Adipocyte (in vitro differentiated cells): ENCODE measurements at regions not wholly inside any gene's neighbourhood (a gene's known extent, or its start where the extent isn't known, plus 50 kb on each side); places are given as distances from the start of the nearest gene placed in this dataset.

Experiments used
- DNase-seq: peaks from one replicate; pipeline ENCODE4 v3.0.0-alpha.2; 2015; ENCODE audit warnings: low read depth
- H3K27me3 ChIP-seq: replicated peaks from 2 replicates; pipeline ENCODE4 v1.7.0; 2013; ENCODE audit warnings: mild to moderate bottlenecking, low read length, moderate library complexity; ENCODE audit not compliant: control insufficient read depth, insufficient read depth
- H3K36me3 ChIP-seq: 2 replicates; pipeline ENCODE4 v1.7.0; 2013; ENCODE audit warnings: low read length, mild to moderate bottlenecking, moderate library complexity; ENCODE audit not compliant: control insufficient read depth, insufficient read depth, severe bottlenecking
- H3K4me1 ChIP-seq: 2 replicates; pipeline ENCODE4 v1.7.0; 2013; ENCODE audit warnings: mild to moderate bottlenecking, low read length, moderate library complexity; ENCODE audit not compliant: control insufficient read depth, insufficient read depth
- H3K4me3 ChIP-seq: 2 replicates; pipeline ENCODE4 v1.7.0; 2013; ENCODE audit warnings: mild to moderate bottlenecking, low read length, moderate library complexity
- H3K9ac ChIP-seq: 2 replicates; pipeline ENCODE4 v1.7.0; 2013; ENCODE audit warnings: mild to moderate bottlenecking, low read length, moderate library complexity
- H3K9me3 ChIP-seq: 2 replicates; pipeline ENCODE4 v1.7.0; 2013; ENCODE audit warnings: mild to moderate bottlenecking, low read length, moderate library complexity; ENCODE audit not compliant: control insufficient read depth

GRCh38 chr16:87085441-87085840 is 231.8 kb downstream of the C16orf95 start:
- H3K9me3 ChIP-seq: peaks cover 42% of the 10 kb centered on the region
- H3K4me1 ChIP-seq: no peaks in the 10 kb centered on the region
- H3K36me3 ChIP-seq: no peaks in the 10 kb centered on the region
- no peak overlapping the region for H3K4me3 ChIP-seq
- H3K9ac ChIP-seq: no peak overlapping the region
- DNase-seq: no peak
- no peaks in the 10 kb centered on the region for H3K27me3 ChIP-seq

GRCh38 chr16:87086156-87086555 is 231.0 kb downstream of the C16orf95 start:
- DNase-seq: peak; percentile 51
- H3K9ac ChIP-seq: no peak overlapping the region
- no peaks in the 10 kb centered on the region for H3K4me1 ChIP-seq
- H3K27me3 ChIP-seq: no peaks in the 10 kb centered on the region
- no peak overlapping the region for H3K4me3 ChIP-seq
- peaks cover 35% of the 10 kb centered on the region for H3K9me3 ChIP-seq
- H3K36me3 ChIP-seq: no peaks in the 10 kb centered on the region

GRCh38 chr16:87086575-87086974 is 230.6 kb downstream of the C16orf95 start:
- H3K4me1 ChIP-seq: no peaks in the 10 kb centered on the region
- DNase-seq: peak; percentile 19
- H3K9ac ChIP-seq: no peak overlapping the region
- H3K9me3 ChIP-seq: peaks cover 31% of the 10 kb centered on the region
- no peak overlapping the region for H3K4me3 ChIP-seq
- no peaks in the 10 kb centered on the region for H3K27me3 ChIP-seq
- H3K36me3 ChIP-seq: no peaks in the 10 kb centered on the region

DNA sequence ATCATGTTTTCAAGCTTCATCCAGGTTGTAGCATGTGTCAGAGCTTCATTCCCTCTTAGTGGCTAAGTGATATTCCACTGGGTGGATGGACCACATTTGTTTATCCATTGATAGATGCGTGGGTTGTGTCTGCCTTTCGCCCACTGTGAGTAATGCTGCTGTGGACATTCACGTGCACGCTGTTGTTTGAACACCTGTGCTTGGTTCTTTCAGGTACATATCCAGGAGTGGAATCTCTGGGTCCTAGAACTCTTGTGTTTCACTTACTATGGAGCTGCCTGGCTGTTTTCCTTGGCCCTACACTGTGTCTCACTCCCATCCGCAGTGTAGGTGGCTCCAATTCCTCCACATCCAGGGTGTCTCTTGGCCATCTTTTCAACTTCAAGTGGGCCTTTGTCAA is 224.2 kb downstream of the C16orf95 start:
- no peak for DNase-seq
- no peaks in the 10 kb centered on the region for H3K9me3 ChIP-seq

GRCh38 chr16:87093804-87094555 is 223.2 kb downstream of the C16orf95 start:
- Histone ChIP-seq H3K4me3 (no peak overlapping the region), H3K36me3 (no peaks in the 10 kb centered on the region), H3K4me1 (no peaks in the 10 kb centered on the region), H3K27me3 (peaks cover 54% of the 10 kb centered on the region), H3K9me3 (no peaks in the 10 kb centered on the region), H3K9ac (no peak overlapping the region)
- DNase-seq: no peak

More for the DNA sequence above, 224.2 kb downstream of the C16orf95 start:
- H3K4me3 ChIP-seq: no peak overlapping the region
- H3K27me3 ChIP-seq: peaks cover 43% of the 10 kb centered on the region
- no peak overlapping the region for H3K9ac ChIP-seq
- H3K4me1 ChIP-seq: no peaks in the 10 kb centered on the region
- no peaks in the 10 kb centered on the region for H3K36me3 ChIP-seq

GRCh38 chr16:87094556-87094865 is 222.7 kb downstream of the C16orf95 start:
- DNase-seq: no peak
- peaks cover 59% of the 10 kb centered on the region for H3K27me3 ChIP-seq
- no peak overlapping the region for H3K9ac ChIP-seq
- no peak overlapping the region for H3K4me3 ChIP-seq
- H3K4me1 ChIP-seq: no peaks in the 10 kb centered on the region
- no peaks in the 10 kb centered on the region for H3K36me3 ChIP-seq
- no peaks in the 10 kb centered on the region for H3K9me3 ChIP-seq

DNA sequence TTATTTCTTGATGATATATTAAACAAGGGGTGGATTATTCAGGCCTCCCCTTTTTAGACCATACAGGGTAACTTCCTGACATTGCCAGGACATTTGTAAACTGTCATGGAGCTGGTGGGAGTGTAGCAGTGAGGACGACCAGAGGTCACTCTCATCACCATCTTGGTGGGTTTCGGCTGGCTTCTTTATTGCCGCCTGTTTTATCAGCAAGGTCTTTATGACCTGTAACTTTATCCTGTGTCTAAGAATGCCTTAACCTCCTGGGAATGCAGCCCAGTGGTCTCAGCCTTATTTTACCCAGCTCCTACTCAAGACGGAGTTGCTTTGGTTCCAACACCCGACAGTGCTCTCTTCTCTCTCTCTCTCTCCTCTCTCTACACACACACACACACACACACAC is 221.9 kb downstream of the C16orf95 start:
- DNase-seq: no peak
- Histone ChIP-seq H3K36me3 (no peaks in the 10 kb centered on the region), H3K9me3 (no peaks in the 10 kb centered on the region), H3K4me3 (no peak overlapping the region), H3K9ac (no peak overlapping the region), H3K4me1 (no peaks in the 10 kb centered on the region), H3K27me3 (peaks cover 66% of the 10 kb centered on the region)

DNA sequence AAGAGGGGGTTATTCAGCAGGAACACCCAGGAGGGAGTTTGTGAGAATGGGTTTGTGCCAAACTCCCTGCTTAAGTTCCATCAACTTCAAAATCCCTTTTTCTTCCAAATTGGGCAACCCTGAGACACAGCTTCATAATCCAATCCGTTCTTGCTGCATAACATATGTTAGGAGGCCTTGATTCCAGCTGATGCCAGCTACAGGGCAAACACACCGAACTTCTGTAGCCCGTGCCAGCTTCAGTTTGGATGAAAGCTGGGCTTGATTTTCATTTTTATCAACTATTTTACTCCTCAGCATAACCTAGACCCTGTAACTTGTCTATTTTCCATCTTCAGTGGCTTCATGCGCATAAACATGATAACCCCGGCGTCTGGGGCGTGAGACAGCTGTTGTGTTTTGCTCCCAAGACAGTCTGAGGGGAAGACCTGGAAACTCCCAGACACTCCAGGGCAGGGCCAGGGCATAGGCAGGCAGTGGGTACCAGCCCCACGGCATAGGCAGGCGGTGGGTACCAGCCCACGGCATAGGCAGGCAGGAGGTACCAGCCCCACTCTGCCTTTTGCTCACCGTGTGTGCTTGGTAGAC is 220.4 kb downstream of the C16orf95 start:
- peaks cover 8% of the 10 kb centered on the region for H3K4me1 ChIP-seq
- H3K4me3 ChIP-seq: no peak overlapping the region
- H3K36me3 ChIP-seq: no peaks in the 10 kb centered on the region
- no peak for DNase-seq
- H3K9me3 ChIP-seq: no peaks in the 10 kb centered on the region
- no peak overlapping the region for H3K9ac ChIP-seq
- H3K27me3 ChIP-seq: peaks cover 66% of the 10 kb centered on the region

- Histone ChIP-seq H3K36me3 (no peaks in the 10 kb centered on the region), H3K4me3 (no peak overlapping the region), H3K9ac (no peak overlapping the region), H3K4me1 (peaks cover 16% of the 10 kb centered on the region), H3K9me3 (no peaks in the 10 kb centered on the region), H3K27me3 (peaks cover 61% of the 10 kb centered on the region)
- DNase-seq: no peak
Observed at GRCh38 chr16:87098361-87098760, 218.8 kb downstream of the C16orf95 start.

GRCh38 chr16:87098976-87099720 is 218.0 kb downstream of the C16orf95 start:
- DNase-seq: no peak
- Histone ChIP-seq H3K9me3 (no peaks in the 10 kb centered on the region), H3K9ac (no peak overlapping the region), H3K36me3 (no peaks in the 10 kb centered on the region), H3K4me3 (no peak overlapping the region), H3K27me3 (peaks cover 54% of the 10 kb centered on the region), H3K4me1 (peaks cover 16% of the 10 kb centered on the region)

DNA sequence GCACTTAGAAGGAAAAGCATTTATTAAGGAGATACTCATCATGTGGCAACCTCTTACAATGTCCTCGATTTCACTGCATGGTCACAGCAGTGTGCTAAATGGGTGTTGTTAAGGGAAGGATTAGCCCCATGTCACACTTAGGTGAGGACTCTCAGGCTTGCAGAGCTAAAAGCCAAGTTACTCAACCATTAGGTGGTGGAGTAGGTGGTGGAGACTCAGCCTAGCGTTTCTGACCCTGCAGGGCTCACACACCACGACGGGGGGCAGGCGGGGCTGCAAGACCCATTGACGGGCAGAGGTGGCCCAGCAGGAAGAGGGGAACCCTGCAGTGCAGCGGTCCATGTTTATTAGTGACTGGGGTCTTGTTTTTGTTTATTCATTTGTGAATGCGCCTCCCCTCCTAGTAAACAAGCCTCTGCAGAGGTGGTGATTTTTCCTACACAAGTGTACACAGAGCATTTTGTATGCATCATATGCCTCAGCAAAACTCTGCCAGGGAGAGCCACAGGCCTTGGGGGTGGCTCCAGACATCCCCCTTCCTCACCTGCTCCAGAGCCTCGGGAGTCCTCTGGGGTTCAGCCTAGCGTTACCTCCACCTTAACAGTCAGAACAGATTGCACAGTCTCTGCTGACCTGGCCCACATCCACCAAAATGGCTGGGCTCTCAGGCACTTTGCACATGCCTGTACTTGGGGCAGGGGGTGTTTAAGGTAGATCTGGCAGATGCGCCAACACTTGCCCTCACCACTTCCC is 216.7 kb downstream of the C16orf95 start:
- no peak overlapping the region for H3K9ac ChIP-seq
- no peak for DNase-seq
- H3K36me3 ChIP-seq: no peaks in the 10 kb centered on the region
- no peak overlapping the region for H3K4me3 ChIP-seq
- peaks cover 16% of the 10 kb centered on the region for H3K4me1 ChIP-seq
- H3K27me3 ChIP-seq: peaks cover 41% of the 10 kb centered on the region
- no peaks in the 10 kb centered on the region for H3K9me3 ChIP-seq
